NCI-H1417 treated with DMSO at 0.1 percent for 48 hours (cell line): ENCODE measurements at regions not wholly inside any gene's neighbourhood (a gene's known extent, or its start where the extent isn't known, plus 50 kb on each side); places are given as distances from the start of the nearest gene placed in this dataset.
"Not testable (repeated sequence)": the region's sequence is repeated elsewhere in the genome, so short reads cannot be mapped to it uniquely, and the experiment has no call there.

ENCODE experiments used
- DNase-seq: peaks from one replicate; lab custom pipeline; 2025; lab: John Stamatoyannopoulos, UW

DNA sequence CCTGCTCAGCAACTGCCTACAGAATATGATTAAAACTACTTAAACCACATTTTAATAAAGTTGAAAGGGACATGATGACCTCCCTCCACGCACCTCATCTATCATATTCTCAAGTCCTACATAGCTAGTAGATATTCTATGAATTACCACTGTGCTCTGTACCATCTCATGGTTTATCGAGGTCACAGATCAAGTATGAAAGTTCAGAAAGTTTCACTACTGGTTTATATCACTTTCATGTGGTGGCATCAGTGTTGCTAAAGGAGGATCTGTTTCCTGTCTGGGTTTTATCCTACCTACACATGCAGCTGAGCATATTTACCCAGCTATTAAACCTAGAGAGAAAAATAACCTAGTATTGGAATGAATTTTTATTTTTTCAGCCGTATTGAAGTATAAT, 214.9 kb upstream of the MON1B start:
- DNase-seq, result no peak

DNA sequence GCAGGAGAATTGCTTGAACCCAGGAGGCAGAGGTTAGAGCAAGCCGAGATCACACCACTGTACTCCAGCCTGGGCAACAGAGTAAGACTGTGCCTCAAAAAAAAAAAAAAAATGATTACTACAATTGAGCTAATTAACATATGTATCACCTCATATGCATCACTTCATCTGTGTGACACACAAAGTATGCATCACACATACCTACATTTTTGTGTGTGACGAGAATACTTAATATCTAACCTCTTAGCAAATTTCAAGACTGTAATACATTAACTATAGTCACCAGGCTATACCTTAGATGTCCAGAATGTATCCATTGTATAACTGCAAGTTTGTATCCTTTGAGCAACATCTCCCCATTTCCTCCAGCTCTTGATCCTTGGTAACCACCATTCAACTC, 214.2 kb upstream of the MON1B start:
- no peak for DNase-seq

DNA sequence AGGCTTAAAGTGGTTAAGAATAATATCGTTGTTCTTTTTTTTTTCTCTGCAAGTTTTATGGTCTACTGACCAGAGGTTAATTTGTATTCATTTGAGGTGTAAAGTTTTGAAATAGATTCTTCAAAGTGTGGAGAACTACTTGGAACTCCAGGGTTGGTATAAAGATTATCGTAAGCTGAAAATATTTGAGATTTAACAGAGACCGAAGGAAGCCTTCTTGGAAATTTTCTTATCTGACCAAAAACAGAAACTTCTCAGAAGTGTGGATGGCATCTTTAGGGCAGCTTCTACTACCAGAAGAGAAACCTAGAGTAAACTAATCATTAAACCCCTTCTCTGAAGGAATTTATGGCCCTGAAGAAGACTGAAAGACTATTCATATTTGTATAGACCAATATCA, 206.8 kb upstream of the MON1B start:
- no peak for DNase-seq

DNA sequence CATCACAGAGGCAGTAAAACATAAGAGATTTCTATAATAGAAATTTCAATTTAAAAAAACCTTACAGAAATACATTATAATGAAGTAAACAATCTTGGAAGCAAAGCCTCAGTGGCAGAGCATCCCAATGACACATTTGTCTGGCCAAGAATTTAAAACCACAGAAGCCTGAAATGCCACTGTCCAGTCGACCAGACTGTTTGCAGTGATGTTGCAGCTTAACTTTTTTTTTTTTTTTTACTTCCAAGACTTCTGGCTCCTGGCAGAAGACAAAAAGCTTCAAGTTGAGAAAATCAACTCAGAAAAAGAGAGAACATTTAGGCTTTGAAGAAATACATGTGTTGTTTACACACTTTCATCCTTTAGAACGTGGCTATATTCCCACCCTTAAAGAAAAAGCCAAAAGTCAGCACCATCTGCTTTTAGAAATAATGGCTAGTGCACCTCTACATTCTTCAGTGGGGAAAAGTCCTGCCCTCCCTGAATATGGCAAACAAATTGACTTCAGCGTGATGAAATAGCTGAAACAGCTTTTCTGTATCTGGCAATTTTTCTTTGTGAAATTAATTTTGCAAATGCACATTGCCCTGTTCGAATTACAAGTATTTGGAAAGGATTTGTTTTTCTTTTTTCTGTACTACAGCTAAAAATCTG, 205.5 kb upstream of the MON1B start:
- no peak for DNase-seq

DNA sequence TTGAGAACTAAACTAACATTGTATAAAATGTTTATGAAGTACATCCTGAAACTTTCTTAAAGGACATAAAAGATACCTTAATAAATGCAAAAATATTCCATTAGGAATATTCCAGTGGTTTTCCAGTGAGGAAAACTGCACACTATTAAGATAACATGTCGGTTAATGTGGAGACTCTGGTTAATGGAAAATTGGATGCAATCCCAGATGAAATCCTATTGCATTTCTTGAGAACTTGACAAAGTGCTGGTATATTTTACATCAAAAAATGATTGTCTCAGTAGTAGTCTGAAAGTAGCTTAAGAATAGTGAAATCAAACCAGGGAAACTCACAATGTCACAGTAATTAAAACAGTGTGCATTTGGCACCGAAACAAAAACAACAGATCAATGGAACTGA, 202.5 kb upstream of the MON1B start:
- no peak for DNase-seq

DNA sequence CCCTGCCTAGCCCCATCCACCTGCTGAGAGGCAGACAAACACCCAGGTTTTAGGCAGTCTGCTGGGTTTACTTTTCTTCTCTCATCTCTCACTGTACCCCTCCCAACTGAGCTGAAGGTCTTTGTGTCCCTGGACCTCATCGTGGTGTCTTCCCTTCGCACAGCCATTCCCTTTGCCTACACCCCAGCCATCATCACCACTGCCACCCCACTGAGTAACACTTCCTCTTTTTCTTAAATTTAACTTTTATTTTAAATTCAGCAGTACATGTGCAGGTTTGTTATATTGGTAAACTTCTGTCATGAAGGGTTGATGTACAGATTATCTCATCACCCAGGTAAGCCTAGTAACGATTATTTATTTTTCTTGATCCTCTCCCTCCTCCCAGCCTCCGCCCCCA, 188.3 kb upstream of the MON1B start:
- DNase-seq, result no peak

DNA sequence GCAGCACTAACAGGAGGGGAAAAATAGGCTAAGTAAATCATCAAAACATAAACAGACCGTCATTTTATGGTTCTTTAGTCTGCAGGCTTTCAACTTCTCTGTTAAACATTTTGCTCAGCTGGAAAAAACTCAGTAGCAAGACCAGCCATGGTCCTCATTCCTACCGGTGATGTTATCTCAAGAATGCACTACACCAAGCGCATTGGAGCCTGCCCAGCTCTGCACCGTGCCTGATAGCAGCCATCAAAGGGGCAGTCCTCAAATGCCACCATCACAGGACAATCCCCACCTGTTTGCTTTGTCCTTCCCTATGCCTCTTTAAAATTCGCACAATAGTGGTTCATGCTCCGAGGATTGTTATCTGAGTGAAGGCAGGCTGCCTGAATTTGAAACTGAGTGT, 181.5 kb upstream of the MON1B start:
- DNase-seq, result no peak

DNA sequence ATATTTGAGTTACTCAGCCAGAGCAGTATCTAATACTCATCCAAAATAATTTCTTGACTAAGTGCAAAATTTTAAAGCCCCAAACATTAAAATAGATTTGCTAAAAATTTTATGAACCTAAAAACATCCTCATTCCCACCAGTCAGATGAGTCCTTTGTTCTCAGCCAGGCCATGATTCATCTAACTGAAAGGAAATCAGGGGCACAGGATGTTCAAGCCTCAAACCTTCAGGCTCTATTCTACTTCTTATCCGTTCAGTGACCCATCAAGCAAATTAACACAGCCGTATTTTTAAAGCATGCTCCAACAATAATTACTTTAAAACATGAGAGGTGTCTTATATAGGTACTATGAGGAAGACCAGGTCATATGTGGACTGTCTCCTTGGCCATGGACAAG, 176.5 kb upstream of the MON1B start:
- DNase-seq, result no peak

DNA sequence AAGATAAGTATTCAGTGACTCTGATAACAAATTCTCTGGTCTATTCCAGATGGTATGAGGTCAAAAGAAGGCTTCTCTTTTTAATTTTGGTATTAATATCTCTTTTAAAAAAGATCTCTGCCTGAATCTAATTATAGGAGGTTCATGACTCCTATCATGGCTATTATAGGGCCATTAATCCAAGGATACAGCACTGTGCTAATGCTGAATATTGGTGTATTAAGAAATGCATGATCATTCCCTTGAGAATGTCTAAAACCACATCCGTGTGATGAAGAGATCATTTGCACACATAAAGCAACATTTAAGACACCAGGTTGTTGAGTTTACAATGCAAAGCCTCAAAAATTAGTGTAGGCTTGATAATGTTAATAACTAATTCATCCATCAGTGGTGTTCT, 160.4 kb upstream of the MON1B start:
- DNase-seq, result no peak

DNA sequence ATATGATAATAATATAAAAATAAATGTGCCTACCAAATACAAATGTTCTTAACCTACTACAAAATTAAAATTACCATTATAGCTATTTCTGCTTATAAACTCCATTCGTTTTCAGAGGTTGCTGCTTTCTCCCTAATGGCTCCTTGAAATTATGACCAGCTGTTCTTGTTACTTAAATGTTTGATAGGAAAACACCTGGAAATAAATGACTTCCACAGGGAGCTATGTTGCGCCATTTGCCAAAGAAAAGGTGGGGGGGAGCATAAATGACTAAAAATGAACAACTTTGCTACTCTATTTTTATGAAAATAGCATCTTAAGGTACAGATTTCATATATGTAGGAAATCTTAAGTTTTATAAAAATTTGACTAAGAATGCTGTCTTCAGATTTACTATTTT, 157.5 kb upstream of the MON1B start:
- no peak for DNase-seq

DNA sequence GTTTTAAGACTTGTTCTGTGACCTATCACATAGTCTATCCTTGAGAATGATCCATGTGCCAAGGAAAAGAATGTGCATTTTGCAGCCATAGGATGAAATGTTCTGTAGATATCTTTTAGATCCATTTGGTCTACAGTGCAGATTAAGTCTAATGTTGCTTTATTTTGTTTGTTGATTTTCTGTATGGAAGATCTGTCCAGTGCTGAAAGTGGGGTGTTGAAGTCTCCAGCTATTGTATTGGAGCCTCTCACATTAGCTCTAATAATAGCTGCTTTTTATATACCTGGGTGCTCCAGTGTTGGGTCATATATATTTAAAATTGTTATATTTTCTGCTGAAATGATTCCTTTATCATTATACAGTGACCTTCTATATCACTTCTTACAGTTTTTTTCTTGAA, 155.6 kb upstream of the MON1B start:
- DNase-seq, result no peak

DNA sequence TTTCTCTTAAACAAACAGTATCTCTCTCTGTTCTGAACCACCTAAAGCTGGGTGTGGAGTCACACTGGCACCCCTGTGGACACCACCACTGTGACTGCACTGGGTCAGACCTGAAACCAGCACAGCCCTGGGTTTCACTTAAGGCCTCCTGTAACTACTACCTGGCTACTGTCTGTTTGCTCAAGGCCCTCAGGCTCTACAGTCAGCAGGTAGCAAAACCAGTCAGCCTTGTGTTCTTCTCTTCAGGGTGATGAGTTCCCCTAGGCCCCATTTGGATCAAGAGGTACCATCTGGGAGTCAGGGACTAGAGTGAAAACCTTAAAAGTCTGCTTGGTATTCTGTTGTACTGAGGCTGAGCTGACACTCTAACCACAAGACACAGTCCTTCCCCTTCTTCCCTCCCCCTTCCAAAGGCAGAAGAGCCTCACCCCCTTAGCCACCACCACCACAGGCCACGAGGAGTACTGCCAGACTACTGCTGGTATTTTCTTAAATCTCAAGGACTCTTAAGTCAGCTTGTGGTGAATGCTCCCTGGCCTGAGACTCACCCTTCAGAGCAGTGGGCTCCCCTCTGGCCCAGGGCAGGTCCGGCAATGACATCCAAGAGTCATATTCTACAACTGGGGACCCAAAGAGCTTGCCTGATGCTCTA, 153.2 kb upstream of the MON1B start:
- no peak for DNase-seq

DNA sequence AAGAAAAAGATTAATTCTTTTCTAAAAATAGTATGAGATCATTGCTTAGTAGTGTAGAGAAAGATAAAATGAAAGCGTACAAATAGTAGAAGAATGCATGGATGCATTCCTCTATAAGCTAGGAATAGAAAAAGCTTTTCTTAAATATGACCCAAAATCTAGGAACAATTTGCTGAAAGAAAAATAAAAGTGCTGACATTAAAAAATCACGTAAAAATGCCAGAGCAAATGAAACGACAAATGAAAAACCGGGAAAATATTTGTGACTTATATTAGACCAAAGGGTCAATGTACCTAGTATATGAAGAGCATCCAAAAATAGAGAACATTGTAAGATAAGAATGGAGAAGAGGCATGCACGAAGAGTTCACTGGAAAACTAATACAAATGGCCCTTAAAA, 149.5 kb upstream of the MON1B start:
- DNase-seq, result no peak

DNA sequence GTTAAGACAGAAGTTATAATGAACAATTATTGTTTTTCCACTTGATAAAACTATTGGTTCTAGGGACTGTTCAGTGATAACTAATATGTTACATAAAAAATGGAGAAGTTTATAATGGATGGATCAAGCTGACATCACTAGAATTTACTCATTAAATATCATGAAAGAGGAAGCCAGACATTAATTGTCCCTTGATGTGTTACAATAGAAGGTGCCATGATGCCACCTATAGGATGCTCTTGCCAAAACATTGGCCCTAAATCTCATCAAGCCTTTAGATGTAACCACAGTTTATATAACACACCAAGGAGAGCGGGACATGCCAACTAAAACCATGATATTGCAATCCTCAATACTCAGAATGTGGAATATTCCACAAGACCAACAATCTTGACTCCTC, 147.9 kb upstream of the MON1B start:
- DNase-seq, result peak; percentile 36

DNA sequence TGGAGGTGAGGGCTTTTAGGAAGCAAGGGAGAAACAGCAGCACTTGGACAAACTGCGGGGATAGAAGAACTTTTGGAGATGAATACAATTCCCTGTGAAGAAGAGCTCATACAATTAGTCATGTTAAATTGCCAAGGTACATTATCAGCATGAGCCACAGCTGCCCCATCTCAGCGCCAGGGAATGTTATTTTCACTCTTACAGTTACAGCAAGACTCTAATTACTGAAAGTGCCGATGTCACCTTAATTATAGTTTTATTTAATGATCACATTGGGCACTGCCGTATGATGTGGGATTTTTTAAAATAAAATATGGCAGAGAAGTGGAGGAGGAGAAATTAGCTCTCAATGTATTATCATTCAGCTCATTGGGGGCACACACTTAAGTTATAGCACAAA, 144.8 kb upstream of the MON1B start:
- DNase-seq, result no peak

DNA sequence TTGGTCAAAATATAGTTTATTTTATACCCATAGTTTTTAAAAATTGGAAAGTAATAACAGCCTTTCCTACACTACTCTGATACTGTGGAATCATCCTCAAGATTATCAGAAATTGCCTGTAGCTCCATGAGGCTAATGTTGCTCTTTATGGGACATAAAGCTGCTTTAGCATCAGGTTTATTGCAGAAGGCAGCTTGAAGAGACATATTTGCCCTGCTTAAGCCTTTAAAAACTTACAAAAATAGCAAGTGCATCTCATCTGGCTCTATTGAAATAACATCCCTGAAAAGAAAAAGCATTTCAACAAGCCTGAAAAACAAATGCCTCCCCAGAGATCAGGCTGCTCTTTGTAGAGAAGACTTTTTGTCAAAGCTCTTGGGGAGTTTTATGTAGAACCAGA, 142.9 kb upstream of the MON1B start:
- no peak for DNase-seq

DNA sequence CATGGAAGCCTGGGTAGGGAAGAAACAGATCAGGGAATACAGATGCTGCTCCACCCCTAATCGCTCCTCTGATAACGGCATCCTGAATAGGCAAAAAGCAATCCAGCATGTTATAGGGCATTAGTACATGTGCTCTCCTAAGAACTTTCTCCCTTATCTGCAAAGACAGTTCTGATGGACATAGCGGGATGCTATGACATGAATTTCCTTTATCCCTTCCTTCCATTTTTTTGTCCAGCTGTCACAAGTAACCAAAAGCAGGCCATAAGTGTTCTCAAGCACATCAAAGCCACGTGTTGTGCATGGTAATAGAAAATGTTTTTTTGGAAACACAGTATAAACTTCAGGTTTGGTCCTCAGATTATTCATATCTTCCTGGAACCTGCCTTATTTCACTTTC, 141.4 kb upstream of the MON1B start:
- DNase-seq, result no peak

DNA sequence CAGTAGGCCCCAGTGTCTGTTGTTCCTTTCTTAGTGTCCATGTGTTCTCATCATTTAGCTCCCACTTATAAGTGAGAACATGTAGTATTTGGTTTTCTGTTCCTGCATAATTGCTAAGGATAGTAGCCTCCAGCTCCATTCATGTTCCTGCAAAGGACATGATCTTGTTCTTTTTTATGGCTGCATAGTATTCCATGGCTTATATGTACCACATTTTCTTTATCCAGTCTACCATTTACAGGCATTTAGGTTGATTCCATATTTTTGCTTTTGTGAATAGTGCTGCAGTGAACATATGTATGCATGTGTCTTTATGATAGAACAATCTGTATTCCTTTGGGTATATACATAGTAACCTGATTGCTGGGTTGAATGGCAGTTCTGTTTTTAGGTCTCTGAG, 134.4 kb upstream of the MON1B start:
- not testable (repeated sequence) for DNase-seq

DNA sequence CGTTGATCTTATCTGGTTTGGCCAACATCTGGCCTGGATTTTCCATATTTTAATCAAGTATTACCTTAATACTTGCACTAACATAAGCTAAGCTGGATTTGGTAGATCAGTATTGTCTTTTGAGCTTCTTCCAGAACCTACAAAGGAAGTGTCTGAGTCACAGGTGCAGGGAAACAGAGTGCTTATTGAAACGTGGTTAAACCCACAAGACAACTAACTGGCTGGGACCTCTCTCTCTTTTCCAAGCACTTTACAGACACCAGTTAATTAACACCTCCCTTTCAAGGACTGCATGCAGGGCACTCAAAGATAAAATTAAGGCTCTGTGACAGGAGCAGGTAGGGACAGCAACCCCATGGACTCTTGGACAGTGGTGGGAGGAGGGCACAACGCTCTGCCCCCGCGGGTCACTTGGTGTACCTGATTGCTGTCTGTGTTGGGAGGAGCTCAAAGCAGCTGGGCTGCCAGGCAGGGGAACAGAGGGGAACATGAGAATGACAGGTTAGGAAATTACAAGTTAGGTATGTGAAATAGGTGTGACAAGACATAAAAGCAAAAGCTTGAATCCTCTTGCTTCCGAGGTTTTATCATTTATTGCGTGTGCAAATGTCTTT, 133.7 kb upstream of the MON1B start:
- no peak for DNase-seq

DNA sequence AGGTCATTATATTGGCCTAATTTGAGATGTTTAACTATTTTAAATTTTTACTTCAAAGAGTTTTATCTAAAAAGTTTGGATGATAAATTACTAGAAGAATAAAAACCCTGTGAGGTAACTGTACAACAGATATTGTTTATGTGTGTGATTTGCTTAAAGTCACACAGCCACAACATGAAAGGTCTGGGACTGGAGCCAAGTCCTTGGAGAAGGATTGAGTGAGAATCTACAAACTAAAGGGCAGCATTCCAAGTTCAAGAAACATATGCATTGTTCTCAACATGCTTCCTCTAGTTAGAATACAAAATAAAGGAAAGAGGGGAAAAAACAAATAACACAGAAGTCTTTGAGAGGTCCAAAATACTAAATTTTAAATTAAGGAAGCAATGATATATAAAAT, 131.5 kb upstream of the MON1B start:
- no peak for DNase-seq

DNA sequence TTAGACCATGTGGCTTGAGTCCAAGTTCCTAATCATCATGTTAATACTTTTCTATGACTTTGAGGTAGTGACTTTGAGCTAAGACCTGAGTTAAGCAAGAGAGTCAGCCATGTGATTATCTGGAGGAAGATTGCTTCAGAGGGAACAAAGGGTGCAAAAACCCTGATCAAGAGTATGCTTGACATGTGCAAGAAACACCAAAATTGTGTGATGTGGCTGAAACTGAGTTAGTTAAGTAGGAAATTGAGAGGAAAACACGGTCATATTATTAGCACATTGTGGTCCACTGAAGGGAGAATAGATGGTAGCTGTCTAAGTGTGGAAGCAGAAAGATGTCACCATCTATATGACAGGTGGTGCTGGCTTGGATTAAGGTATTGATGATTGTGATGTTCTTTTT, 130.4 kb upstream of the MON1B start:
- DNase-seq, result no peak

DNA sequence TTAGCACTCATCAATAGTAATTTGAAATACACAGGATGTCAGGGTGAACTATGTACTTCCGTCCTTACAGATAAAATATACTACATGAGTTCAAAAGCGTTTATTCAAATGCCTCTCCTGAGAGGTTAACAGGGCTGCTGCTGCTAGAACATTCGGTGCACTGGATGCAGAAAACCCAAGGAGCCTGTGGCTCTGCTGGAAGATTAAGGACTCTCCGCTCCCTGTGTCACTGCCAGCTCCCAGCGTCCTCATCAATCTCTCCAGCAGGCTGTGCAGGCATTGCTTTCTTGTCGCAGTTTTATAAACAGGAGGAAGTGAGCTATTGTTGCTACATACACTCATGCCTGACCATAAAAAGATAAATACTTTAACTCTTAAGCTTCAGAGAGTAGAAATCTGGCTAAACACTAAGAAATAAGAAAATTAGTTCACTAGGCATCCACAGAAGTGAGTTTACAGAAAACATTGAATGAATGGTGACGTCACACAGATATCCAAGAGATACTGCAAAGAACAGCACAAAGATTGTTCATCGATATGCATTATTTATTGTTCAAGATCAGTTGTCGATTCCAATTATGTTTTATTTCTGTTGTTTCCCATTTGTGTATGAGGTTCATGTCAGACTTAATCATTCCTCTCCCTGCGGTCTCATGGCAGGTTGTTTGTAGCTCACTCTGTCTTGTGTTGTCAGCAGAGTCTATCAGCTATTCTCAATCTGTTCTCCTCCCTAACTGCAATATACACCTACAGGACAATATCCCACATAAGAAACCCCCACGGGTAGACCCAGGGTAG, 127.9 kb upstream of the MON1B start:
- no peak for DNase-seq

DNA sequence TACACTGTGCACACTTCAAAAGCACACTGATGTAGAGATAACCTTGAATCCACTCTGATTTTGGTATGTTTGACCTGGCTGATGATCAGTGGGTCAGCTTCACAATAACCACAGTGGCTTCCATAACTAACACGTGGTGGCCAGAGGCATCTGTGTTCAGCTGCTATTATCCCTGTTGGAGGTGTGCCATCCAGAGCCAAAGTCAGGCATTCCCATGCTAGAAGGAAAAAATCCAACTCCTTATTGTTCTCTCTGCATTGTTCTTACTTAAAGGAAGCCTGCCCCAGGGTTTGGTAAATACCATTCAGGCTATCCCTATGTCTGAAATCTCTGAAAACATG, 127.3 kb upstream of the MON1B start:
- DNase-seq, result no peak
